ENCODE measurements at regions not wholly inside any gene's neighbourhood (a gene's known extent, or its start where the extent isn't known, plus 50 kb on each side); places are given as distances from the start of the nearest gene placed in this dataset.

DNA sequence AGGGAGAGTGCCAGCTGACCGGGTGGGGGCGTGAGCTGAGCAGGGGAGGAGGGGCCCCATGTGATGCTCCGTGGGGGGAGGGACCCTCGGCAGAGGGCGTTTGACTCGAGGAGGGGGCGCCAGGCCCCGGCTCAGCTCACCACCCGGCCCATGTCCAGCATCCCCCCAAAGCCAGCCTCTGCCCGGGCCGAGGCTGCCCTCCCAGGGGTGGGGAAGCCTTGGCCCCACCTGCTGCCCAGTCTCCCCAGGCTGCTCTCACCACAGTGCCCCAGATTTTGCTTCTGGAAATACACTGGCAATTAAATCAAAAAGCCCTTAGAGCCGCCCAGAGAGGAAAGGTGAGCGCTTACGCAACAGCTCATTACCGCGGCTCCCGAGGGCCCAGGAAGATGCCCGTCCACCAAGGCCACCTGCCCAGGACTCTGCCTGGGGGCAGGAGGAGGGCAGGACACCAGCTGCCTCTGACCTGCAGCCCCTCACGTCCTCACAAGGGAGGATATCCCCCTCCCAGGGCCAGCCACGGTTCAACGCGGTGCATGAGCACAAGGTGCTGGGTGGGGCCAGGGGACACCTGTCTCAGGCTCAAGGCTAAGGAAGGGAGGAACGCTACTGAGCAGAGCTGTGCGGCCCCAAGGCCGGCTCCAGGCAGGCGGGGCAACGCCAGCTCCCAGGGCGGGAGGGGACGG is 70.0 kb upstream of the INPP5A start:
- TF ChIP-seq POLR2AphosphoS5 (IDR thresholded peaks at IDR 0.05) (peak in 1 of 2 donors; percentile 14), POLR2A (IDR thresholded peaks at IDR 0.05) (peak in 1 of 4 donors; percentile 37)
